ENCODE measurements at regions not wholly inside any gene's neighbourhood (a gene's known extent, or its start where the extent isn't known, plus 50 kb on each side); places are given as distances from the start of the nearest gene placed in this dataset.
"Not testable (repeated sequence)": the region's sequence is repeated elsewhere in the genome, so short reads cannot be mapped to it uniquely, and the experiment has no call there.

GRCh38 chr5:42285230-42285629 is 138.0 kb upstream of the GHR start:
- Histone ChIP-seq H3K27ac (ENCODE audit: low read depth, low read length) (no peak overlapping the region), H3K27me3 (ENCODE audit: insufficient read depth, low read length) (no peaks in the 10 kb centered on the region), H3K36me3 (ENCODE audit: insufficient read depth, low read length) (no peaks in the 10 kb centered on the region), H3K4me3 (ENCODE audit: low read length) (no peak overlapping the region), H3K9ac (ENCODE audit: low read depth, low read length) (no peak overlapping the region), H3K4me1 (ENCODE audit: insufficient read depth, low read length) (peaks cover 9% of the 10 kb centered on the region), H3K9me3 (ENCODE audit: insufficient read depth, low read depth, low read length) (no peaks in the 10 kb centered on the region)
- WGBS, result 92% methylated on average over 1 of the region's 2 CpGs

DNA sequence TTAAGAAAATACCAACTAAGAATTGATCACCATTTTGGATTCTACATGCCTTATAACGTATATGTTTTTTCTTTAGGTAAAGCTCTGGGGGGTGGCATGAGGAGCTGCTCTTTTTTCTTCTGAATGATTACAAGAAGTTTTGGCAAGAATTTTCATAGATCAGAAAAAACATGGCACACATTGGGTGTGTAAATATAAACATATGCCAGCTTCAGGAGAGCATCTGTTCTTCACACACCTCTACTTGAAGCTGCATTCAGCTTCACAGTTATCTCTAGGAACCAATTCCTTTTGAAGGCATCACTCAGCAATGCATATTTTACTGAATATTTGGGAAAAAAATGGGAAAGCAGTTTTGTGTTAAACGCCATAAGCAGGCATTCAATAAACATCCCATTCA is 122.7 kb upstream of the GHR start:
- Histone ChIP-seq H3K4me3 (ENCODE audit: low read length) (no peak overlapping the region), H3K4me1 (ENCODE audit: insufficient read depth, low read length) (no peaks in the 10 kb centered on the region), H3K27me3 (ENCODE audit: insufficient read depth, low read length) (no peaks in the 10 kb centered on the region), H3K9me3 (ENCODE audit: insufficient read depth, low read depth, low read length) (peaks cover 5% of the 10 kb centered on the region; the same call in 1 of the 2 replicates), H3K9ac (ENCODE audit: low read depth, low read length) (no peak overlapping the region), H3K27ac (ENCODE audit: low read depth, low read length) (no peak overlapping the region), H3K36me3 (ENCODE audit: insufficient read depth, low read length) (no peaks in the 10 kb centered on the region)
- WGBS, result 82% methylated on average over 2 of the region's 2 CpGs

- no peak overlapping the region for H3K4me3 ChIP-seq (ENCODE audit: low read length)
- no peaks in the 10 kb centered on the region for H3K36me3 ChIP-seq (ENCODE audit: insufficient read depth, low read length)
- no peaks in the 10 kb centered on the region for H3K4me1 ChIP-seq (ENCODE audit: insufficient read depth, low read length)
- no peak overlapping the region for H3K9ac ChIP-seq (ENCODE audit: low read depth, low read length)
- WGBS, result 90% methylated on average over 4 of the region's 4 CpGs
- no peak overlapping the region for H3K27ac ChIP-seq (ENCODE audit: low read depth, low read length)
- H3K27me3 ChIP-seq (ENCODE audit: insufficient read depth, low read length), result no peaks in the 10 kb centered on the region
- H3K9me3 ChIP-seq (ENCODE audit: insufficient read depth, low read depth, low read length), result peaks cover 5% of the 10 kb centered on the region; the same call in 1 of the 2 replicates
Measured at GRCh38 chr5:42301349-42301748, 121.9 kb upstream of the GHR start.

- Histone ChIP-seq H3K27ac (ENCODE audit: low read depth, low read length) (no peak overlapping the region), H3K4me3 (ENCODE audit: low read length) (no peak overlapping the region), H3K9me3 (ENCODE audit: insufficient read depth, low read depth, low read length) (peaks cover 5% of the 10 kb centered on the region; the same call in 1 of the 2 replicates), H3K36me3 (ENCODE audit: insufficient read depth, low read length) (no peaks in the 10 kb centered on the region), H3K27me3 (ENCODE audit: insufficient read depth, low read length) (no peaks in the 10 kb centered on the region), H3K9ac (ENCODE audit: low read depth, low read length) (no peak overlapping the region), H3K4me1 (ENCODE audit: insufficient read depth, low read length) (no peaks in the 10 kb centered on the region)
- 86% methylated on average over 1 of the region's 1 CpG for WGBS
Measured at GRCh38 chr5:42302186-42302585, 121.1 kb upstream of the GHR start.

DNA sequence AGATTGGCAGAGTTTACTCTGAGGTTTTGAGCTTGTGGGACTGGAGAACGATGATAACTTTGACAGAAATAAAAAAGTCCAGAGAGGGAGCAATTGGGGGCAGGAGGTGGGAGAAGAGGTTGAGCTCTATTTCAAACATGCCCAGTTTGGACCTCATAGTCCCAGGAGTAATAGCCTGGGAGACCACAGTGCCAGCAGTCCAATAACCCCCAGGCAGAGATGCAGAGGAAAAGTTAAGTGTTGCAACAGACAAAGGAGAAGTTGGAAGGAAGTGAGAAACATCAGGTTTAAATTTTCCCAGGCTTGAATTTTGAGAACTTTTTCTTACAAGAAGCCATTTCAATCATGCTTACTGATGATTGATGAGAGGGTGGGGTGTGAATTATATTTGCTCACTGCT is 117.0 kb upstream of the GHR start:
- WGBS, result 85% methylated on average over 1 of the region's 1 CpG
- H3K27me3 ChIP-seq (ENCODE audit: insufficient read depth, low read length), result no peaks in the 10 kb centered on the region
- H3K9me3 ChIP-seq (ENCODE audit: insufficient read depth, low read depth, low read length), result peaks cover 5% of the 10 kb centered on the region; the same call in 1 of the 2 replicates
- H3K36me3 ChIP-seq (ENCODE audit: insufficient read depth, low read length), result no peaks in the 10 kb centered on the region
- H3K4me1 ChIP-seq (ENCODE audit: insufficient read depth, low read length), result no peaks in the 10 kb centered on the region
- H3K4me3 ChIP-seq (ENCODE audit: low read length), result no peak overlapping the region
- no peak overlapping the region for H3K27ac ChIP-seq (ENCODE audit: low read depth, low read length)
- no peak overlapping the region for H3K9ac ChIP-seq (ENCODE audit: low read depth, low read length)

- Histone ChIP-seq H3K9ac (ENCODE audit: low read depth, low read length) (no peak overlapping the region), H3K36me3 (ENCODE audit: insufficient read depth, low read length) (no peaks in the 10 kb centered on the region), H3K27ac (ENCODE audit: low read depth, low read length) (no peak overlapping the region), H3K27me3 (ENCODE audit: insufficient read depth, low read length) (no peaks in the 10 kb centered on the region), H3K9me3 (ENCODE audit: insufficient read depth, low read depth, low read length) (no peaks in the 10 kb centered on the region), H3K4me1 (ENCODE audit: insufficient read depth, low read length) (no peaks in the 10 kb centered on the region), H3K4me3 (ENCODE audit: low read length) (no peak overlapping the region)
Measured at GRCh38 chr5:42309865-42310264, 113.4 kb upstream of the GHR start.

GRCh38 chr5:42315214-42315613 is 108.0 kb upstream of the GHR start:
- H3K27ac ChIP-seq (ENCODE audit: low read depth, low read length), result no peak overlapping the region
- no peaks in the 10 kb centered on the region for H3K27me3 ChIP-seq (ENCODE audit: insufficient read depth, low read length)

GRCh38 chr5:42317575-42317974 is 105.7 kb upstream of the GHR start:
- no peaks in the 10 kb centered on the region for H3K4me1 ChIP-seq (ENCODE audit: insufficient read depth, low read length)
- H3K36me3 ChIP-seq (ENCODE audit: insufficient read depth, low read length), result no peaks in the 10 kb centered on the region
- peaks cover 31% of the 10 kb centered on the region for H3K9me3 ChIP-seq (ENCODE audit: insufficient read depth, low read depth, low read length)
- H3K27me3 ChIP-seq (ENCODE audit: insufficient read depth, low read length), result no peaks in the 10 kb centered on the region
- 92% methylated on average over 2 of the region's 2 CpGs for WGBS
- H3K9ac ChIP-seq (ENCODE audit: low read depth, low read length), result no peak overlapping the region
- H3K4me3 ChIP-seq (ENCODE audit: low read length), result no peak overlapping the region
- no peak overlapping the region for H3K27ac ChIP-seq (ENCODE audit: low read depth, low read length)

More at GRCh38 chr5:42315214-42315613, 108.0 kb upstream of the GHR start:
- 95% methylated on average over 2 of the region's 2 CpGs for WGBS
- Histone ChIP-seq H3K4me3 (ENCODE audit: low read length) (no peak overlapping the region), H3K4me1 (ENCODE audit: insufficient read depth, low read length) (no peaks in the 10 kb centered on the region), H3K9me3 (ENCODE audit: insufficient read depth, low read depth, low read length) (peaks cover 23% of the 10 kb centered on the region), H3K36me3 (ENCODE audit: insufficient read depth, low read length) (no peaks in the 10 kb centered on the region), H3K9ac (ENCODE audit: low read depth, low read length) (no peak overlapping the region)

- H3K9ac ChIP-seq (ENCODE audit: low read depth, low read length); H3K27ac ChIP-seq (ENCODE audit: low read depth, low read length); H3K4me1 ChIP-seq (ENCODE audit: insufficient read depth, low read length); H3K27me3 ChIP-seq (ENCODE audit: insufficient read depth, low read length); H3K4me3 ChIP-seq (ENCODE audit: low read length); H3K36me3 ChIP-seq (ENCODE audit: insufficient read depth, low read length): not testable (repeated sequence)
- H3K9me3 ChIP-seq (ENCODE audit: insufficient read depth, low read depth, low read length), result peaks cover 31% of the 10 kb centered on the region
- 96% methylated on average over 4 of the region's 5 CpGs for WGBS
Measured at GRCh38 chr5:42319546-42319945, 103.7 kb upstream of the GHR start.

GRCh38 chr5:42321785-42322184 is 101.5 kb upstream of the GHR start:
- 85% methylated on average over 1 of the region's 1 CpG for WGBS
- Histone ChIP-seq H3K27ac (ENCODE audit: low read depth, low read length) (peak overlapping the region; percentile 31), H3K4me3 (ENCODE audit: low read length) (no peak overlapping the region), H3K9me3 (ENCODE audit: insufficient read depth, low read depth, low read length) (peaks cover 31% of the 10 kb centered on the region), H3K4me1 (ENCODE audit: insufficient read depth, low read length) (no peaks in the 10 kb centered on the region), H3K36me3 (ENCODE audit: insufficient read depth, low read length) (no peaks in the 10 kb centered on the region), H3K9ac (ENCODE audit: low read depth, low read length) (no peak overlapping the region), H3K27me3 (ENCODE audit: insufficient read depth, low read length) (no peaks in the 10 kb centered on the region)

GRCh38 chr5:42337143-42337542 is 86.1 kb upstream of the GHR start:
- Histone ChIP-seq H3K27ac (ENCODE audit: low read depth, low read length) (no peak overlapping the region), H3K4me3 (ENCODE audit: low read length) (no peak overlapping the region), H3K4me1 (ENCODE audit: insufficient read depth, low read length) (no peaks in the 10 kb centered on the region), H3K9me3 (ENCODE audit: insufficient read depth, low read depth, low read length) (peaks cover 16% of the 10 kb centered on the region), H3K9ac (ENCODE audit: low read depth, low read length) (no peak overlapping the region), H3K27me3 (ENCODE audit: insufficient read depth, low read length) (no peaks in the 10 kb centered on the region), H3K36me3 (ENCODE audit: insufficient read depth, low read length) (no peaks in the 10 kb centered on the region)
- 91% methylated on average over 3 of the region's 3 CpGs for WGBS

DNA sequence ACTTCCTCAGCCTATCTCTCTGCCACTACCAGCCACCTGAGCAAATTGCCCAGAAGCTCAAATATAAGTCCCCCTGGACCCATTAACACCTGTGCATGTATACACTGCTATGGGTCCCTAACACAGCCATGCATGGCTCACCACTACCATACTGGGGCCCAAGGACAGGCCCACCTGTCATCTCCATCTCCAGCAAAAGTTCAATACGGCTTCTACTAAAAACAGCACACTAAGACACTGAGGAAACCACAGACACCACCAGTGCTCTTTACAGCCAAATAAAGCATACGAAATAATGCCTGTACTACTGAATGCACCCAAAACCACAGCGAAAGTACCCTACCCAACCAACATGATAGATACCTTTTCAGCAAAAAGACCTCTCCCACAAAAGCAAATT is 85.6 kb upstream of the GHR start:
- Histone ChIP-seq H3K27me3 (ENCODE audit: insufficient read depth, low read length) (no peaks in the 10 kb centered on the region), H3K36me3 (ENCODE audit: insufficient read depth, low read length) (no peaks in the 10 kb centered on the region), H3K4me3 (ENCODE audit: low read length) (no peak overlapping the region), H3K27ac (ENCODE audit: low read depth, low read length) (no peak overlapping the region), H3K9ac (ENCODE audit: low read depth, low read length) (no peak overlapping the region), H3K4me1 (ENCODE audit: insufficient read depth, low read length) (no peaks in the 10 kb centered on the region), H3K9me3 (ENCODE audit: insufficient read depth, low read depth, low read length) (peaks cover 16% of the 10 kb centered on the region)
- 94% methylated on average over 3 of the region's 3 CpGs for WGBS
